ENCODE measurements at regions not wholly inside any gene's neighbourhood (a gene's known extent, or its start where the extent isn't known, plus 50 kb on each side); places are given as distances from the start of the nearest gene placed in this dataset.

DNA sequence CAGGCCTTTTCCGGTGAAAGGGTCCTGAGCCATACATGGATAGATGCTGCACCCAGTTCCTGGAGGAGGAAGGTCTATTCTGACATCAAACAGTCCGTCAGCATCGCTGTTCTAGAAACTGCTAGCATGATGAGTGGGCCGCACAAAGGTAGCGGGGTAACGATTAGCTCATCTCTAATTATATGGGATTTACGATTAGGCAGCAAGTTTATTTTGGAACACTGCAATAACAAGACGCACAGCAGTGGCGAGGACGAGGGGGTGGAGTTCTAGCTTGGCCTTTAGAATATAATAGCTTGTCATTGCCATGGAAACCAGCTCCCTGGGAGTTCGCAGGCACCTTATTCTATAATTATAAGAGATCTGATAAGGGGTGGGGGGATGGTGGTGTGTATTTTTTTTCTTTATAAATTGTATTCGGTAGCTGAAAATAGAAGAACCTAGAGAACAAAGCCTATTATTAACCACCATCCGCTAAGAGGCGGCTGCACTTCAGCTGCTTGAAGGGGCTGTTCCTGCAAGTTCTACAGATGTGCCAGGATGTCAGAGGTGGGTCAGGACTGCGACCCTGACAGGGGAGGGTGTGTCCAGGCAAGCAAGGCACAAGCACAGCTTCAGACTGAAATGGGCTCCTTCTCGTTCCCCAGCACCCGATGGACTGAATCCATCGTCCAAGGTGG is 311.0 kb downstream of the AGTPBP1 start:
- TF ChIP-seq, protein P1, sequence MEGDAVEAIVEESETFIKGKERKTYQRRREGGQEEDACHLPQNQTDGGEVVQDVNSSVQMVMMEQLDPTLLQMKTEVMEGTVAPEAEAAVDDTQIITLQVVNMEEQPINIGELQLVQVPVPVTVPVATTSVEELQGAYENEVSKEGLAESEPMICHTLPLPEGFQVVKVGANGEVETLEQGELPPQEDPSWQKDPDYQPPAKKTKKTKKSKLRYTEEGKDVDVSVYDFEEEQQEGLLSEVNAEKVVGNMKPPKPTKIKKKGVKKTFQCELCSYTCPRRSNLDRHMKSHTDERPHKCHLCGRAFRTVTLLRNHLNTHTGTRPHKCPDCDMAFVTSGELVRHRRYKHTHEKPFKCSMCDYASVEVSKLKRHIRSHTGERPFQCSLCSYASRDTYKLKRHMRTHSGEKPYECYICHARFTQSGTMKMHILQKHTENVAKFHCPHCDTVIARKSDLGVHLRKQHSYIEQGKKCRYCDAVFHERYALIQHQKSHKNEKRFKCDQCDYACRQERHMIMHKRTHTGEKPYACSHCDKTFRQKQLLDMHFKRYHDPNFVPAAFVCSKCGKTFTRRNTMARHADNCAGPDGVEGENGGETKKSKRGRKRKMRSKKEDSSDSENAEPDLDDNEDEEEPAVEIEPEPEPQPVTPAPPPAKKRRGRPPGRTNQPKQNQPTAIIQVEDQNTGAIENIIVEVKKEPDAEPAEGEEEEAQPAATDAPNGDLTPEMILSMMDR (IDR thresholded peaks at IDR 0.05), result no peak
- TF ChIP-seq EZH2 (IDR thresholded peaks at IDR 0.05; ENCODE audit: borderline replicate concordance, insufficient read depth, low read depth, low read length, poor library complexity, severe bottlenecking), result no peak

All from B cell (primary cell).